Sigmoid colon (tissue), 6 donors: ENCODE measurements at regions not wholly inside any gene's neighbourhood (a gene's known extent, or its start where the extent isn't known, plus 50 kb on each side); places are given as distances from the start of the nearest gene placed in this dataset.

Experiments used
- DNase-seq: peaks from one replicate; pipeline ENCODE4 v3.0.0-alpha.2; 2019
- H3K27ac ChIP-seq, 4 donors: fragments of 200-600 bp; sonication (generic); one replicate each; pipeline ENCODE4 v1.5.1; 2016 to 2019; ENCODE audit warnings: mild to moderate bottlenecking in 1 of 4
- H3K27me3 ChIP-seq, 3 donors: fragments of 200-600 bp; sonication (generic); one replicate each; pipeline ENCODE4 v1.5.1; 2019; ENCODE audit warnings: mild to moderate bottlenecking in 1 of 3
- H3K36me3 ChIP-seq, 4 donors: fragments of 200-600 bp; sonication (generic); one replicate each; pipeline ENCODE4 v1.5.1; 2016 to 2019
- H3K4me1 ChIP-seq, 4 donors: fragments of 200-600 bp; sonication (generic); one replicate each; pipeline ENCODE4 v1.5.1; 2017 to 2019
- H3K4me3 ChIP-seq, 4 donors: fragments of 200-600 bp; sonication (generic); one replicate each; pipeline ENCODE4 v1.5.1; 2017 to 2019; ENCODE audit warnings: mild to moderate bottlenecking in 2 of 4, moderate library complexity in 1 of 4
- H3K9me3 ChIP-seq, 4 donors: fragments of 200-600 bp in 3 of 4; sonication (generic) in 3 of 4; one replicate each; pipeline versions ENCODE4 v1.5.1 to v1.6.1; 2013 to 2019
- EP300 ChIP-seq, 4 donors: sonication (generic); formaldehyde crosslinking; IDR thresholded peaks; one replicate each; pipeline ENCODE4 v1.6.1; 2017; ENCODE audit warnings: antibody characterized with exemption in 4 of 4
- POLR2A ChIP-seq, 2 donors: fragments of 450-650 bp; IDR thresholded peaks; one replicate each; pipeline ENCODE4 v1.6.1; 2016; ENCODE audit warnings: antibody characterized with exemption in 2 of 2, mild to moderate bottlenecking in 2 of 2, moderate library complexity in 2 of 2
- POLR2AphosphoS5 ChIP-seq, 4 donors: sonication (generic); formaldehyde crosslinking; IDR thresholded peaks; one replicate each; pipeline ENCODE4 v1.6.1; 2017; ENCODE audit warnings: antibody characterized with exemption in 4 of 4
- WGBS, 2 donors: extraction: QIAGEN DNeasy Blood & Tissue Kit; methylation state at CpG; one replicate each; pipeline ENCODE4 v1.1.7; 2013; 5-methylcytosine and 5-hydroxymethylcytosine counted together
- intact Hi-C: fragments of 100-400 bp; cut with DNase I; formaldehyde crosslinking; loops from one replicate; pipeline ENCODE4 v1.15.1; 2023
- TF ChIP-seq, protein P1 (sequence below), 4 experiments: fragments of 450-650 bp in 3 of 4; fragments of 200-600 bp in 1 of 4; IDR thresholded peaks; one replicate each; pipeline ENCODE4 v1.5.1; 2016 to 2019; ENCODE audit warnings: antibody characterized with exemption in 4 of 4, mild to moderate bottlenecking in 3 of 4, moderate library complexity in 2 of 4
- donor health status: healthy with polysubstance abuse.
- donor health status: healthy.

DNA sequence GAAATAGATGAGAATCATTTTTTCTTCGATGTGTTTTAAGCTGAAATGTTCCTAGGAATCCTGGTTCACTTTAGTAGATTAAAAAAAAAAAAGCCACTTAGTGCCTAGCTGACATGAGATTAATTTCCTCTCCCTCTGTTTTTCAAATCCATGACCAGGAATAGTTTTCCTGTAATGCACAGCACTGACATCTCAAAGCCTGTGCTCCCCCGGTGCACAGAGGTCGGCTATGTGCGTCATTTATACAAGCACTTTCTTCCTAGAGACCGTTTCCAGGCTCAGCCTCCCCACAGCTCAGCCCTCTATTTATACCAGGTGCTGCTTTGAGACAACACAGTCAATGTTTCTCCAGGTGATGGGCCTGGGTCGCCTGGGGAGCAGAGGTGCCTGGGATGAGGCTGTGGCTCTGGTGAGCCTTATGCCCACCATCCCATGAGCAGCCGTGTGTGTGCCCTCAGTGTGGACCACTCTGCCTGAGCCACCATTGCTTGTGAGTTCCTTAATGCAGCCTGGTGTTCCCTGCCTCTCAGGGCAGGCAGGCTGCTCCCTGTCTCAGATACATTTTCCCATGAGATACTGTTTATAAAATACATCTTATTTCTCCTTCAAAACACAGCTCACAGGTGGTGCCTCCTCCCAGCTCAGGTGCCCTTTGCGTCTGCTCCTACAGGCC lies 515.7 kb upstream of the HS6ST1 start:
- 57 to 70% methylated on average over 8 of the region's 8 CpGs for WGBS, 2 donors
- H3K27ac ChIP-seq, result no peak overlapping the region
- H3K9me3 ChIP-seq, result no peaks in the 10 kb centered on the region
- no peak for DNase-seq
- no peaks in the 10 kb centered on the region for H3K27me3 ChIP-seq
- no peaks in the 10 kb centered on the region for H3K36me3 ChIP-seq
- intact Hi-C loops, result no loop called here
- H3K4me1 ChIP-seq, result no peaks in the 10 kb centered on the region
- TF ChIP-seq POLR2A (IDR thresholded peaks at IDR 0.05), result no peak
- TF ChIP-seq, protein P1, sequence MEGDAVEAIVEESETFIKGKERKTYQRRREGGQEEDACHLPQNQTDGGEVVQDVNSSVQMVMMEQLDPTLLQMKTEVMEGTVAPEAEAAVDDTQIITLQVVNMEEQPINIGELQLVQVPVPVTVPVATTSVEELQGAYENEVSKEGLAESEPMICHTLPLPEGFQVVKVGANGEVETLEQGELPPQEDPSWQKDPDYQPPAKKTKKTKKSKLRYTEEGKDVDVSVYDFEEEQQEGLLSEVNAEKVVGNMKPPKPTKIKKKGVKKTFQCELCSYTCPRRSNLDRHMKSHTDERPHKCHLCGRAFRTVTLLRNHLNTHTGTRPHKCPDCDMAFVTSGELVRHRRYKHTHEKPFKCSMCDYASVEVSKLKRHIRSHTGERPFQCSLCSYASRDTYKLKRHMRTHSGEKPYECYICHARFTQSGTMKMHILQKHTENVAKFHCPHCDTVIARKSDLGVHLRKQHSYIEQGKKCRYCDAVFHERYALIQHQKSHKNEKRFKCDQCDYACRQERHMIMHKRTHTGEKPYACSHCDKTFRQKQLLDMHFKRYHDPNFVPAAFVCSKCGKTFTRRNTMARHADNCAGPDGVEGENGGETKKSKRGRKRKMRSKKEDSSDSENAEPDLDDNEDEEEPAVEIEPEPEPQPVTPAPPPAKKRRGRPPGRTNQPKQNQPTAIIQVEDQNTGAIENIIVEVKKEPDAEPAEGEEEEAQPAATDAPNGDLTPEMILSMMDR (IDR thresholded peaks at IDR 0.05), result no peak
- TF ChIP-seq POLR2AphosphoS5 (IDR thresholded peaks at IDR 0.05), result no peak
- TF ChIP-seq EP300 (IDR thresholded peaks at IDR 0.05), result no peak
- H3K4me3 ChIP-seq, result no peak overlapping the region

DNA sequence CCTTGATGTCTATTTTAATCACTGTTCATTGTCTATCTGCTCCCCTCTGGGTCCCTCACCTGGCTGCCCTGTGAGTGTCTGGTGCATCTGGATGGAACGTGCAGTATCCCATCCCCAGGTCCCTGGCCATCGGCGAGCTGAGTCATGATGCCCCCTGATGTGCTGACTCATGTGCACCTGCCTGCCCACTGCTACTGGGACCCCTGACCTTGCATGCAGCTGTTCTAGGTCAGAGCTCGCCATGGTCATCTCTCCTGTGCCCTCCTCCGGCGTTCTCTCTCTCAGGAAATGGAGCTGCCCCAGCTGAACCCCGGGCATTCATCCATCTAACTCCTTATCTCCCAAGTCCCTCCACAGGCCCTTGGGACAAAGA lies 516.2 kb upstream of the HS6ST1 start:
- H3K4me1 ChIP-seq, result no peaks in the 10 kb centered on the region
- no peaks in the 10 kb centered on the region for H3K9me3 ChIP-seq
- H3K27ac ChIP-seq, result no peak overlapping the region
- TF ChIP-seq POLR2AphosphoS5 (IDR thresholded peaks at IDR 0.05) (no peak), EP300 (IDR thresholded peaks at IDR 0.05) (no peak), POLR2A (IDR thresholded peaks at IDR 0.05) (no peak)
- TF ChIP-seq, protein P1 (IDR thresholded peaks at IDR 0.05), result no peak
- intact Hi-C loops, result no loop called here
- no peak overlapping the region for H3K4me3 ChIP-seq
- 81 to 85% methylated on average over 7 of the region's 7 CpGs for WGBS, 2 donors
- no peaks in the 10 kb centered on the region for H3K36me3 ChIP-seq
- no peaks in the 10 kb centered on the region for H3K27me3 ChIP-seq
- DNase-seq, result no peak

- 82 to 91% methylated on average over 10 of the region's 10 CpGs for WGBS, 2 donors
- DNase-seq, result no peak
- intact Hi-C loops, result no loop called here
Observed at GRCh38 chr2:128835342-128835855, 516.7 kb upstream of the HS6ST1 start.

GRCh38 chr2:128835974-128836373 lies 517.3 kb upstream of the HS6ST1 start:
- no peaks in the 10 kb centered on the region for H3K27me3 ChIP-seq
- H3K9me3 ChIP-seq, result no peaks in the 10 kb centered on the region
- 77 to 87% methylated on average over 6 of the region's 6 CpGs for WGBS, 2 donors
- intact Hi-C loops, result no loop called here
- H3K36me3 ChIP-seq, result no peaks in the 10 kb centered on the region
- no peaks in the 10 kb centered on the region for H3K4me1 ChIP-seq
- no peak for DNase-seq
- TF ChIP-seq EP300 (IDR thresholded peaks at IDR 0.05) (no peak), POLR2A (IDR thresholded peaks at IDR 0.05) (no peak), POLR2AphosphoS5 (IDR thresholded peaks at IDR 0.05) (no peak)
- TF ChIP-seq, protein P1 (IDR thresholded peaks at IDR 0.05), result no peak
- H3K4me3 ChIP-seq, result no peak overlapping the region
- H3K27ac ChIP-seq, result no peak overlapping the region

More at GRCh38 chr2:128835342-128835855, 516.7 kb upstream of the HS6ST1 start:
- Histone ChIP-seq H3K4me3 (no peak overlapping the region), H3K9me3 (no peaks in the 10 kb centered on the region), H3K4me1 (no peaks in the 10 kb centered on the region), H3K27ac (no peak overlapping the region), H3K36me3 (no peaks in the 10 kb centered on the region), H3K27me3 (no peaks in the 10 kb centered on the region)
- no peak for TF ChIP-seq POLR2AphosphoS5 (IDR thresholded peaks at IDR 0.05)

DNA sequence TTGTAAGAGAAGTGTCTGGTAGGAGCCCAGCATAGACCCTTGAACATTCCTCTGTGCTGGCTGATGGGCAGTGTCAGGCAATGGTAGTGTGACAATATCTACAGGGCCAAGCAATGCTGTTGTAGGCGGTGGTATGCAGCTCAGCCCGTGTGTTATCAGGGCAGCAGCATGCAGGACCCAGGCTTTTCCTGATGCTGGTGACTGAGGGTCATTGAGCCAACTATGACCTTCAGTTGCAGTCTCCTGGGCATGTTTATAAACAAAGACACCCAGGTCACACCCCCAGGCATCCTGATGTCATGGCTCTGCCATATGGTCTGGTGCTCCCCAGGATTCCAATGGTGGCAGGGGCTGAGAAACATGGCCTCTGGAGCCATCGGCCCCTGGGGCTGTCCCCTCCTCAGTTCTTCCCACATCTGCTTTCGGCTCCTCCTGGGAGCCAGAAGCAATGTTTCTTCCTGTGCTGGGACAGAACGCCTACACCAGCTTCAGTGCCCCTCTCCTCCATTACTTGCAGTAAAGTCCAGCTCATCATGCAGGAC lies 518.0 kb upstream of the HS6ST1 start:
- no peak for TF ChIP-seq POLR2A (IDR thresholded peaks at IDR 0.05)
- no peak for TF ChIP-seq EP300 (IDR thresholded peaks at IDR 0.05)
- no peak for TF ChIP-seq POLR2AphosphoS5 (IDR thresholded peaks at IDR 0.05)
- TF ChIP-seq, protein P1 (IDR thresholded peaks at IDR 0.05), result no peak
- DNase-seq, result no peak

More for the DNA sequence above, 518.0 kb upstream of the HS6ST1 start:
- whole genome bisulfite sequencing, 2 donors, result 87 to 89% methylated on average over 5 of the region's 5 CpGs
- no peaks in the 10 kb centered on the region for H3K27me3 ChIP-seq
- intact Hi-C loops, result no loop called here
- H3K4me3 ChIP-seq, result no peak overlapping the region
- H3K4me1 ChIP-seq, result no peaks in the 10 kb centered on the region
- no peaks in the 10 kb centered on the region for H3K36me3 ChIP-seq
- no peak overlapping the region for H3K27ac ChIP-seq
- no peaks in the 10 kb centered on the region for H3K9me3 ChIP-seq
